ENCODE measurements at regions not wholly inside any gene's neighbourhood (a gene's known extent, or its start where the extent isn't known, plus 50 kb on each side); places are given as distances from the start of the nearest gene placed in this dataset.

GRCh38 chr9:126262738-126263137 is 63.9 kb upstream of the MVB12B start:
- TF ChIP-seq, protein P1, sequence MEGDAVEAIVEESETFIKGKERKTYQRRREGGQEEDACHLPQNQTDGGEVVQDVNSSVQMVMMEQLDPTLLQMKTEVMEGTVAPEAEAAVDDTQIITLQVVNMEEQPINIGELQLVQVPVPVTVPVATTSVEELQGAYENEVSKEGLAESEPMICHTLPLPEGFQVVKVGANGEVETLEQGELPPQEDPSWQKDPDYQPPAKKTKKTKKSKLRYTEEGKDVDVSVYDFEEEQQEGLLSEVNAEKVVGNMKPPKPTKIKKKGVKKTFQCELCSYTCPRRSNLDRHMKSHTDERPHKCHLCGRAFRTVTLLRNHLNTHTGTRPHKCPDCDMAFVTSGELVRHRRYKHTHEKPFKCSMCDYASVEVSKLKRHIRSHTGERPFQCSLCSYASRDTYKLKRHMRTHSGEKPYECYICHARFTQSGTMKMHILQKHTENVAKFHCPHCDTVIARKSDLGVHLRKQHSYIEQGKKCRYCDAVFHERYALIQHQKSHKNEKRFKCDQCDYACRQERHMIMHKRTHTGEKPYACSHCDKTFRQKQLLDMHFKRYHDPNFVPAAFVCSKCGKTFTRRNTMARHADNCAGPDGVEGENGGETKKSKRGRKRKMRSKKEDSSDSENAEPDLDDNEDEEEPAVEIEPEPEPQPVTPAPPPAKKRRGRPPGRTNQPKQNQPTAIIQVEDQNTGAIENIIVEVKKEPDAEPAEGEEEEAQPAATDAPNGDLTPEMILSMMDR (IDR thresholded peaks at IDR 0.05), result no peak
- TF ChIP-seq POLR2A (IDR thresholded peaks at IDR 0.05), result no peak

Data from right lobe of liver (tissue), 4 donors.